DND-41 (cell line): ENCODE measurements at regions not wholly inside any gene's neighbourhood (a gene's known extent, or its start where the extent isn't known, plus 50 kb on each side); places are given as distances from the start of the nearest gene placed in this dataset.

ENCODE experiments used
- EZH2 ChIP-seq: IDR thresholded peaks from 3 replicates; pipeline ENCODE4 v1.6.1; 2012; ENCODE audit warnings: borderline replicate concordance, low read depth, mild to moderate bottlenecking, moderate library complexity, low read length, inconsistent platforms; ENCODE audit not compliant: severe bottlenecking
- TF ChIP-seq, protein P1 (sequence below): IDR thresholded peaks from 2 replicates; pipeline ENCODE4 v1.5.1; 2012; ENCODE audit warnings: borderline replicate concordance, low read length, moderate library complexity, mild to moderate bottlenecking; ENCODE audit not compliant: poor library complexity, severe bottlenecking; ENCODE audit errors: extremely low read depth

DNA sequence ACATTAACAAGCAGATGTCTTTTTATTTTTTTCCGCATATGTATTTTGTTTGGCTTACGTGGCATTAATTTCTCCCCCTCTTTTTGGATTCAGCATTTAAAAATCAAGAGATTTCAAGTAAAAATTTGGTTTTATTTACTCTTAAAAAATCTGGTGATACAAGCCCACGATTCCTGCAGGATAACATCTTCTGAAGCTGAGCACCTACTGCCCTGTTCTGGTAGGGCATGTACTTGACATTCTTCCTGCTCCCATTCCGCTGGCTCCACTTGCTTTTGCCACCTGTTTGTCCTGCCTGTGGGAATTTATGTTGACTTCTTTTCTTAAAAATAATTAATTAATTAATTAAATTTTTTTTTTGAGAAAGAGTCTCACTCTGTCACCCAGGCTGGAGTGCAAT, 105.2 kb upstream of the SLC25A13 start:
- TF ChIP-seq, protein P1, sequence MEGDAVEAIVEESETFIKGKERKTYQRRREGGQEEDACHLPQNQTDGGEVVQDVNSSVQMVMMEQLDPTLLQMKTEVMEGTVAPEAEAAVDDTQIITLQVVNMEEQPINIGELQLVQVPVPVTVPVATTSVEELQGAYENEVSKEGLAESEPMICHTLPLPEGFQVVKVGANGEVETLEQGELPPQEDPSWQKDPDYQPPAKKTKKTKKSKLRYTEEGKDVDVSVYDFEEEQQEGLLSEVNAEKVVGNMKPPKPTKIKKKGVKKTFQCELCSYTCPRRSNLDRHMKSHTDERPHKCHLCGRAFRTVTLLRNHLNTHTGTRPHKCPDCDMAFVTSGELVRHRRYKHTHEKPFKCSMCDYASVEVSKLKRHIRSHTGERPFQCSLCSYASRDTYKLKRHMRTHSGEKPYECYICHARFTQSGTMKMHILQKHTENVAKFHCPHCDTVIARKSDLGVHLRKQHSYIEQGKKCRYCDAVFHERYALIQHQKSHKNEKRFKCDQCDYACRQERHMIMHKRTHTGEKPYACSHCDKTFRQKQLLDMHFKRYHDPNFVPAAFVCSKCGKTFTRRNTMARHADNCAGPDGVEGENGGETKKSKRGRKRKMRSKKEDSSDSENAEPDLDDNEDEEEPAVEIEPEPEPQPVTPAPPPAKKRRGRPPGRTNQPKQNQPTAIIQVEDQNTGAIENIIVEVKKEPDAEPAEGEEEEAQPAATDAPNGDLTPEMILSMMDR, result no peak
- no peak for TF ChIP-seq EZH2
